NCI-H748 treated with DMSO at 0.1 percent for 48 hours (cell line): ENCODE measurements at regions not wholly inside any gene's neighbourhood (a gene's known extent, or its start where the extent isn't known, plus 50 kb on each side); places are given as distances from the start of the nearest gene placed in this dataset.
"Not testable (repeated sequence)": the region's sequence is repeated elsewhere in the genome, so short reads cannot be mapped to it uniquely, and the experiment has no call there.

Experiments
- DNase-seq: peaks from one replicate; lab custom pipeline; 2025; lab: John Stamatoyannopoulos, UW

- no peak for DNase-seq
These were observed 74.5 kb upstream of the MEGF10 start for GRCh38 chr5:127216143-127216542.

GRCh38 chr5:127216898-127217675 is 73.5 kb upstream of the MEGF10 start:
- DNase-seq: no peak

GRCh38 chr5:127221936-127222335 is 68.7 kb upstream of the MEGF10 start:
- not testable (repeated sequence) for DNase-seq

DNA sequence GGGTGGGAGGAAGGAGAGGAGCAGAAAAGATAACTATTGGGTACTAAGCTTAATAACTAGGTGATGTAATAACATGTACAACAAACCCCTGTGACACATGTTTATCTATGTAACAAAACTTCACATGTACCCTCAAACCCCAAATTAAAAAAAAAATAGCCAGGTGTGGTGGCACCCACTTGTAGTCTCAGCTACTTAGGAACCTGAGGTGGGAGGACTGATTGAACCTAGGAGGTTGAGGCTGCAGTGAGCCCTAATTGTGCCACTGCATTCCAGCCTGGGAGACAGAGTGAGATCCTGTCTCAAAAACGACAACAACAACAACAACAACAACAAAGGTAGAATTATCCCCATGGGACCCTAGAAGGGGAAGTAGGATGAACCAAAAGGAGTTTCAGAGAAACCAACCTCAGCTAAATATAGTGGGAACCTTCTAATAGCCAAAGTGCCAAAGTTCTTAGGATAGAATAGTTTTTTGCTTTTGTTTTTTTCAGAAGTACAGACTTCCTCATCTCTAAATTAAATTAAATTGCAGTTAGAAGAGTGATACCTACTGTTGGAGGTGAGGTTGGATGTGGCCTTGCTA is 67.9 kb upstream of the MEGF10 start:
- not testable (repeated sequence) for DNase-seq

DNA sequence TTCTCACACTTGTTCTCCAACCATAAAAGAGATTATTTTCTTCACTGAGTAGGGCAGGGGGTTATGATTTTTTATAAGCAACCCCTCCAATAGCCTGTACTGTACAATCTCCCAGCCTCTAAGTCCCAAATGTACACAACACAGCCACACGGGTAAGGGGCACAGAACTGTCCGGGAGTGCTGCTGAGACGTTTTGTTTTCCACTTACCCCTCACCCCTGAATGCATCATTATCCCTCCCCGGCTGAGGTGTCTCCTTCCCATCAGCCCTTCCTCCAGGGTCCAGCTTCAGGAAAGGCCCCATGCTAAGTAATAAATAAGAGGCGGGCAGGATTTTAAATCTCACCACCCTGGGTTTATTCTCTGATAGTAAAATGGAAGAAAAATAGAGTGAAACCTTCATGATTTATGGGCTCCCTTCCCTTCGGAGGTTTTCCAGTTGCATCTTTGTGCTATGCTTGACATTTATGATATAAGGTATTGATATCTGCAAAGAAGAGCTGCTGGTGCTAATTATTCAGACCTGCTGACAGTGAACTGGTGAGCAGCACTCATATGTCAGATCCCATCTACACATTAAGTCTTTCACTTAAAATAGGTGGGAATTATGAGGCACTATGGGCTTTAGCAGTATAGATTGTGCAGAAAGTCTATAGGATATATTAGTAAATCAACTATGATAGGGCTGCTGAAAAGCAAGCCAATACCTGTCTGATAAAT is 67.2 kb upstream of the MEGF10 start:
- no peak for DNase-seq

- DNase-seq: no peak
These were observed 62.7 kb upstream of the MEGF10 start for GRCh38 chr5:127227881-127228280.

GRCh38 chr5:127228540-127229184 is 61.9 kb upstream of the MEGF10 start:
- DNase-seq: no peak

DNA sequence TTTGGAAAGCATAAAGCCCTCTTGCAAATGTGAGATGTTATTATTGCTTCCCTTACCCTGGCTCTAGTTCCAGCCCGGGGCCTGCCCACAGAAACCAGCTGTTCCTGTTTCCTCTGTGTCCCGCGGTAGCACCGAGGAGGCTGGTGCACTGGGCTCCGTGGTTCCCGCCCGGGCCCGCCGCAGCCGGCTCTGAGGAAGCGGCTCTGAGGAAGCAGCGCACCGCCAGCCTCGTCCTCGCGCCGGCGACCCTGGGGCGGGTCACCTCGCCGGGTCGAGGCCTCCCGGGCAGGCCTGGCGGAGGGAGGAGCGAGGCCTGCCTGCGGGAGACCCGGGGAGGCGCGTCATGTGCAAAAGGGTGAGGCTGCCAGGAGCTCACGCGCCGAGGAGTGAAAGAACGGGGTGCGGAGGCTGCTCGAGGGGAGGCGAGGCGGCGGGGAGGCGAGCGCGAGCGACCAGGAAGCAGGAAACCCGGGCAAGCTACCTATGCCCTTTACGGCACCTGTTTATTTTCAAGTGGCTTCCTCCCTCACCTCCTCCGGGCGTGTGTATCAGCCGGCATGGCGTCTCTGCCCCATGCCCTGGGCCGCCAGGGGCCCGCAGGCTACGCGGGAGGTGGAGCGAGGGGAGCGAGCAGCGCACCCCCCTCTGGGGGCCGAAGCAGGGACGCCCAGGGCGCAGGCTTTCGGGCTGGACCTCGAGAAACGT is 61.3 kb upstream of the MEGF10 start:
- peak; percentile 32 for DNase-seq

- DNase-seq: no peak
These were observed 59.5 kb upstream of the MEGF10 start for GRCh38 chr5:127231118-127231517.

DNA sequence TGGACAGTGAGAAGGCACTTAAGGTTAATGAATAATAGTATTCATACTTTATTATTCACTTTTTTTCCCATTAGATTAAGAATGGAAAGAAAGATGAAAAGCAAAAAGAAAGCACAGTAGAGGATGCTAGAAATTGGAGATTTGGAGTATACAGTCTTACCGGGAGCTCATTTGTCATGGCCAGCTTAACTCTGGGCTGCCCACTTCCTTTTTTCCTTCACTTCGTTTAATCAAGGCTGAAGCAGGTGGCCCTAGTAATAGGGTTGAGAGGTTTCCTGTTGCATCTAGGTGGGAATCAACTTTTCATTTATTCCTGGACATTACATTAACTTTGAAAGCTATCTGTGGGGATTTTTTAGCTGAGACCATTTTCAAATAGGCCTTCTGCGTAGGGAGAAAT is 57.0 kb upstream of the MEGF10 start:
- DNase-seq: no peak

GRCh38 chr5:127235136-127235535 is 55.5 kb upstream of the MEGF10 start:
- no peak for DNase-seq

DNA sequence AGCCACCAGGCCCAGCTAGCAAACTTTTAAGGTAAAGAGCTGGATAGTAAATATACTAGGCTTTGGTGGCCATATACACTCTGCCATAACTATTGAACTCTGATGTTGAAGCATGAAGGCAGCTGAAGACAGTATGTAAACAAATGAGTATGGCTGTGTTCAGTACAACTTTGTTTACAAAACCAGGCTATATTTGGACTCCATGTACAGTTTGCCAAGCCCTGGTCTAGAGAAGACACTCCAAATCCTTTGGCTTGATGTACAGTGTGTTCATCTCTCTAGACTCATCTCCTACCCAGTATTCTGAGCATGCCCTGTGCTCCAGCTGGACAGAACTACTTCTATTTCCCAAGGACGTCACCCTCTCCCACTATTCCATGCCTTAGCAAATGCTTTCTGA is 54.3 kb upstream of the MEGF10 start:
- DNase-seq: no peak
